ENCODE measurements at regions not wholly inside any gene's neighbourhood (a gene's known extent, or its start where the extent isn't known, plus 50 kb on each side); places are given as distances from the start of the nearest gene placed in this dataset.

- DNase-seq: no peak
Measured at GRCh38 chr1:209318181-209319056, 265.1 kb upstream of the CAMK1G start.

GRCh38 chr1:209319057-209319432 lies 264.5 kb upstream of the CAMK1G start:
- no peak for DNase-seq

DNA sequence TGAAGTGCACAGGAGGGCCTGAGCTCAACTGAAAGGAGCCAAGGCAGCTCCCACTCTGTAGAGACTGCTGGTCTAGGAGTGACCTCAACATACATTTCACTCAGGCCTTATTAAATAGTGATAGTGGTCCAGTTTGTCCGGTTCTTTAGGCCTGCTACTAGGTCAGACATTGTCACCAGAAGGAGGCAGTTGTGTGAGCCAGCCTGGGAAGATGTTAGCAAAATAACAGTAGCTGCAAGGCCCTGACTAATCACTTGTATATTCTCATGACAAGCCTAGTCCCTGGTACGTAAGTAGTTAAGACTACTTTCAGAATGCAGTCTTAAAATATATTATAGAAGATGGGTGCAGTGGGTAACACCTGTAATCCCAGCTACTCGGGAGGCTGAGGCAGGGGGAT lies 264.0 kb upstream of the CAMK1G start:
- no peak for DNase-seq

- no peak for DNase-seq
Measured at GRCh38 chr1:209323743-209324142, 259.8 kb upstream of the CAMK1G start.

- DNase-seq: no peak
Measured at GRCh38 chr1:209324901-209325871, 258.3 kb upstream of the CAMK1G start.

- DNase-seq: no peak
Measured at GRCh38 chr1:209326076-209326475, 257.4 kb upstream of the CAMK1G start.

DNA sequence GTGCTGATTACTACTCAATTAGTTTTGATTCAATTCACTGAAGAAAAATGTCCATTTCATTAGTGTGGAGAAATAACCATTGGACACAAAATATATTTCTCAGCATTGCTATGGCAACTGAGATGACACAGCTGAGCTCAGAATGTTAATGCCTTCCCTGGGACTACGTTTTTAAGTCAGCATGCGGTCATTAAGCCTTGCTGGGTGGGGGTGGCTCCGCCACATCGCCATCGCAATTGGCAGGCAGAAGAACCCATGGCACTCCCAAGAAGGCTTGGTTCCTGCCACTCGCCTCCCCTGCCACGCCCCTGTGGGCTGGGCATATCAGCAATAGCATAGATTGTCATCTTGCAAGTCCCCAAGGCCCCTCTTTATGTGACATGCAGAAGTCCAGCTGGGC lies 256.7 kb upstream of the CAMK1G start:
- DNase-seq: no peak

GRCh38 chr1:209328196-209328595 lies 255.3 kb upstream of the CAMK1G start:
- no peak for DNase-seq

GRCh38 chr1:209335178-209335577 lies 248.3 kb upstream of the CAMK1G start:
- peak; percentile 7 for DNase-seq

DNA sequence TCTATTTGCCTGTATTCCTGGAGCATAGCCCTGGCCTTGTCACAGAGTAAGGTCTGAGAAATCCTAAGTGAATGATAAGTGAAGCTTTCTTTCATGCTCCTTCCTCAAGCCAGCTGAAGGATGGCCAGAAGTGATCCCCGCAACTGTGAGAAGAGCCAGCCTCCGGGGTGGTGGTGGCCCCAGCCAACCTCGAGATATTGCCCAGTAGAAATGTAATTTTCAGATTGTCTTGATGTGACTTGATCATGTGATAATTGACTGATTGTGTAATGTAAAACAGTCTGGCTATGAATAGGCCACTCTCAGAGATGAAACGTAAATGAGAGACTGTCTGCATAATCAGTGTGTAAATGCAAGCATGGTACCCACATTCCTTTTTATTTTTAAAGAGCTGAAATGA lies 242.4 kb upstream of the CAMK1G start:
- DNase-seq: no peak

DNA sequence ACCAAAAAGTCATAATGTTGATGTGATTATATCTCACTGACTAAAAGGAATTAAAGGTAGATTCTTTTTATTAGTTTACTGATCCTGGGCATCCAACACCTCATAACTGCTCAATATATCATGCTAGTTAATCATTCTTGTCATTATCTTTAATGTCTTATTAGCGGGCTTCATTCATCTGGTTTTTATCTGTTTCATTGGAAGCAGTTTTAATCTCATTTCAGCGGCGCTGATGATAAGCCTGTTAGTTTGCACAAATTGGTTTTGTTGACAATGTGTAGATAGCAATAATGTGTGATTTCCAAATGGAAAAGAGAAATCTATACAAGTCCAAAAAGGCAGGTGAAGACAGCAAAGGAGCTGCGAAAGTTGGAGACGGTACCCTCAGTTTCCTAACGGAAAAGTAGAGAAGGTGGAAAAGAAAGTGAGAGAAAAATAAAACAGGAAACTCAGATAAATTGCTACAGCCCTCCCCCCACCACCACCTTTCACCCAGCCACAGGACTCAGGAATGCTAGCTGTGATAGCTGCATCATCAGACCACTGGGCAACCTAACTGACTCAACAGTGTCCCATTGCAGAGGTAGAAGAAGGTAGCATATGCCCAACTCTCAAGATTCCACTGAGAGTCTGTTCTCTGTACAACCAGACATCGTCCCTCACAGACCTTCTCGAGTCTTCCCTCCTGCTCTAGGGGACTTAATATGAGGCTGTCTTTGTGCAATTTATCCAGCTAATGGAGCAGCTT lies 241.7 kb upstream of the CAMK1G start:
- no peak for DNase-seq

GRCh38 chr1:209342441-209343175 lies 240.9 kb upstream of the CAMK1G start:
- DNase-seq: no peak

DNA sequence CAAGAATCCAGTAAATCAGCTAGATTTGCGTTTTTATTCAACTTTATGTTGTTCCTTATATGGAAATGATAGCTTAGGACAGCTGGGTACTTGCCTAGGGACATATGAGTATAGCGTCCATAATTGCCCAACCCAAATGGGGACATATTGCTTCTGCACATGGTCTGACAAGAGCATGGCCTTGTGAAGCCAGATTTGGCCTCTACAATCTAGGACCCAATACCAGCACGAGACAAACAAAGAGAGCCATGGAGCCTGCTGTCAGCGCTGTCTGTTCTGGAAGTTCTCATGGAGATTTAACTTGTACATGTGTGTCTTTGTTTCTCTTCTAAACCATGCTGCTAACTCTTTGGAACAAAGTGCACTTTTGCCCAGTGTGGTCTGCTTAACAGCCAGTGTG lies 240.0 kb upstream of the CAMK1G start:
- DNase-seq: no peak

DNA sequence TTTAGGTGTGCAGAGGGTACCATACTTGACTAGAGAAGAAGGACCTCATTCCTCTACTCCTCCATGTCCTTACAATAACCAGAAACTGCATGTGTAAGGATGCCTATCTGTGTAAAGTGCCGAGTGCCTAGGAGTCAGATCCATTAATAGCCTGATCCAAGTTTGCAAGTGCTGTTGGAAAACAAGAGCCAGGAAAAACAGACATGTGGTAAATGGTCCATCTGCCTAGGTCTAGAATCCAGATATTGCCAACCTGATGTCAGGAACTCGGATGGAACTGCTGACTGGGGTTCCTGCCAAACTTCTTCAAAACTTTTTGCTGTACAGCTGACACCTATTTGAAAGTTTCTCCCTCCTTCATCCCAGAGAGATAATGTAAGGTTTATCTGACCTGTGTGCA lies 239.4 kb upstream of the CAMK1G start:
- DNase-seq: no peak

DNA sequence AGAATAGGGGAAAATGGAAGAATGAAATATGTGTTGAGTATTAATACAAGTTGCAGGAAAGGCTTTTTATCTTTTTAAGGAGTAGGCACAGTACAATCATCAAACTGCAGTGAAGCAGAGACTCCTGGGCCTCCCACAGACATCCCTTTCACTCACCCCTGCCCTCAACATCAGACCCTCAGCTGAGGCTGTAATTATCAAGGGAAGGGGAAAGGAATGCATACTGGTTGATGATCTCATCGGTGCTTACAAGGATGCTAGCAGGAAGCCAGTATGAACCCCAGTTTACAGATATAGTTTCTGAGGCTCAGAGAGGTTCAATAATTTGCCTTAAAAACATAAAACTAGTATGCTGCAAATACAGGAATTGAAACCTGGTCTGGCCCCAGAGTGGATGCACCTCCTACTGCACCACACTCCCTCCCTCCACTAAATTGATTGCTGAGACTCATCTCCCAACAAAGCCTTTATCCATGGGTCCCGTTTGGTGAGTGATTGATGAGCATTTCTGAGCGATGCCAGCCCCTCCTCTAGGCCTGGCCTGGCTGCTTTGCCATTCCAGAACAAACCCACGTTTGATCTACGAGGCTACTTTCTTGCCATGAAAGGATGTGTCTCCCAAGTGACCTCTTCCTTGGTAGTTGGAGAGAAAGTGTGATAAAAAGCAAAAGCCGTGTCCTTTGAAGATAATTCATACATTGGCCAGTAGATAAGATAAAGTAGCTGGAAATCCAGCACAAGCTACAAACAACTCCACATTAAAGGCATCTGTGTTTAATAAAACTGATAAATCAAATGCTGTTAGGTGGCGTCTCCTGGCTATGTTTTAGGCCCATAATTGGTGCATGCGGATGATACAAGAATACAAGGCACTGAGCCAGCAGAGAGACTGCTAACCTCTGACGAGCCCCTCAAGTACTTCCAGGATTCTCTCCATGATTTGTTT lies 233.9 kb upstream of the CAMK1G start:
- DNase-seq: peak; percentile 43

DNA sequence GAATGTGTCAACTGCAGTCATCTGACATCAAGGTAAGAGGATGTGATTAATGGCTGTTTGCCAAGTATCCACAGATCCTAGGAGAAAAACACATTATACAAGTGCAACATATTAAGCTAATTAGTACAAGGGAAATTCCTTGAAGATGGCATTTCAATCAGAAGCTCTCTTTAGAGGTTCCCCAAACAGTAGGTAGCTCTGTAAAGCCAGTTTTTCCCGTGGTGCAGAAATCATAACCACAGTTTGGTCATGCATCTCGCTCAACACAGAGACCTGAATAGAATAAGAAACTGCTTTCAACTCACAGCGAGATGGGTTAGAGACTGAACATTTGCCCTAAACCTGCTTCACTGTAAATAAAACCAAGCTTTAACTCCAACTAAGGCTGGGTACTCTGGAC lies 230.5 kb upstream of the CAMK1G start:
- no peak for DNase-seq

- DNase-seq: peak; percentile 78
Measured at GRCh38 chr1:209354111-209354839, 229.2 kb upstream of the CAMK1G start.

DNA sequence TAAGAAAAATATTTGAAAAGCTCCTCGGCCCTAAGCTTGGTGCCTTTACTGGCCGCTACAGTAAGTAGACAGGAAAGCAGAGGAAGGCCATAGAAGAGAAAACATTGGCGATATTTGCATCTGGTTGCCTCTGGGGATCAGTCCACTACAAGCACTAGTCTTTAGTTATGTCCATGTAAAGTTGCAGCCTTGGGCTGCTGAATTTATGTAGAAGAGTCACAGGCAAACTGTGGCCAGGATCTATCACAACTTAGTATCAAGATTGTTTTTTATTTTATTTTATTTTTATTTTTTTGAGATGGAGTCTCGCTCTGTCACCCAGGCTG lies 228.7 kb upstream of the CAMK1G start:
- no peak for DNase-seq

DNA sequence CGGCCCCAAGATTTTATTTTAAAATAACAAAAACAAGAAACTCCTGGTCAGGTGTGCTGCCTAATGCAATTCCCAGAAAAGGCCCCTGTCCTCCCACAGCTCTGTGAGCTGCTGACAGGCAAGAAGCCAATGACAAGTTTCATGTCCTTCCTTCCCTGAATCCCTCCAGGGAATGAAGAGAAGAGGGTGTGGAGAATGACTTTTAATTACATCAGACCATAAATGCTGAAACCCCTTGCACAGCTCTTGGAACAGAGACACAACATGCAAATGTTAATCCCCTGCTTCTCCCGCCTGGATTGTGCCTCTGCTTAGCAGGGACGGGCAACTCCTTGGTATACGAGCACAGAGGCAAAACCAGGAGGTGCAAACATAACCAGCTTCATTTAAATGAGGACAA lies 228.1 kb upstream of the CAMK1G start:
- no peak for DNase-seq

GRCh38 chr1:209356976-209357377 lies 226.5 kb upstream of the CAMK1G start:
- DNase-seq: no peak

DNA sequence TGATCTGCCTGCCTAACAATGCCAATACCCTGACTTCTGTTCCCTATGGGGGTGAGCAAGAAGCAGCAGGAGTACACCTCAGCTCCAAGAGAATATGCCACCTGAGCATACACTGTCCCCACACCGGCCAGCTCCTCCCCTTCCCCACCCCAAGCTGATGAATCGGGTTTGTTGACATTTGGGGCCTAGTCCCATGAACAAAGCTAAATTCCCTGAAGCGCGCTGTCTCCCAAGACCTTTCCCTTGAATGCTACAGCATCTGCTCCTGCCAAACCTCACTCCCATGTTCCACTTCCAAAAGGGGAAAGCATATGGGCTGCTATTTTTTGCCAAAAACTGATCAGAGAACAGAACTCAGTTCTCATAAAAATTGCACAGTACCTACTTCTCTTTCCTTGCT lies 220.4 kb upstream of the CAMK1G start:
- no peak for DNase-seq
